ENCODE measurements at regions not wholly inside any gene's neighbourhood (a gene's known extent, or its start where the extent isn't known, plus 50 kb on each side); places are given as distances from the start of the nearest gene placed in this dataset.

GRCh38 chr7:85644272-85644671 is 457.4 kb upstream of the SEMA3D start:
- H3K9ac ChIP-seq (replicated peaks in 1 of 4; ENCODE audit: extremely low read depth in 1 of 4, low read depth in 3 of 4, low read length in 3 of 4): no peak overlapping the region
- no peaks in the 10 kb centered on the region for H3K79me2 ChIP-seq (ENCODE audit: control insufficient read depth in 1 of 2, insufficient read depth in 2 of 2, low read length in 2 of 2)
- H3K4me2 ChIP-seq (ENCODE audit: insufficient read depth in 1 of 2, low read depth in 2 of 2, low read length in 2 of 2): no peak overlapping the region
- no peaks in the 10 kb centered on the region for H3K79me1 ChIP-seq (ENCODE audit: low read depth, low read length)
- H3K9me3 ChIP-seq (ENCODE audit: insufficient read depth in 2 of 2, low read depth in 1 of 2, low read length in 1 of 2): no peaks in the 10 kb centered on the region
- no peaks in the 10 kb centered on the region for H3K27me3 ChIP-seq (replicated peaks in 1 of 4; ENCODE audit: control insufficient read depth in 3 of 4, extremely low read depth in 1 of 4, insufficient read depth in 3 of 4, low read length in 3 of 4)
- H3K56ac ChIP-seq (replicated peaks; ENCODE audit: insufficient read length, low read depth, low read length): no peak overlapping the region
- DNase-seq (ENCODE audit: low read depth in 1 of 2, low spot score in 2 of 2) (no peak), FAIRE-seq (no peak)
- no peak overlapping the region for H4K91ac ChIP-seq (replicated peaks; ENCODE audit: insufficient read length, low read length)
- ChIA-PET CTCF (ENCODE audit: partially characterized antibody) (no interaction called here), POLR2A (ENCODE audit: partially characterized antibody) (no interaction called here)
- no peaks in the 10 kb centered on the region for H4K20me1 ChIP-seq (replicated peaks in 1 of 2; ENCODE audit: control insufficient read depth in 1 of 2, insufficient read depth in 2 of 2, low read length in 2 of 2)
- H3K14ac ChIP-seq (ENCODE audit: insufficient read length): no peak overlapping the region
- H2BK15ac ChIP-seq (ENCODE audit: low read length): no peak overlapping the region
- no peak overlapping the region for H2BK120ac ChIP-seq (replicated peaks; ENCODE audit: low read depth, low read length)
- H2BK5ac ChIP-seq (ENCODE audit: low read depth, low read length): no peak overlapping the region
- H2AFZ ChIP-seq (ENCODE audit: low read length): no peak overlapping the region
- H3K27ac ChIP-seq (ENCODE audit: low read depth, low read length): no peak overlapping the region
- H3K23ac ChIP-seq (ENCODE audit: insufficient read length): no peak overlapping the region
- no peaks in the 10 kb centered on the region for H3K36me3 ChIP-seq (ENCODE audit: control insufficient read depth in 2 of 4, insufficient read depth in 4 of 4, low read length in 3 of 4)
- no peaks in the 10 kb centered on the region for H3K4me1 ChIP-seq (replicated peaks in 1 of 4; ENCODE audit: control insufficient read depth in 3 of 4, insufficient read depth in 4 of 4, low read length in 3 of 4)
- H3K4ac ChIP-seq (replicated peaks; ENCODE audit: insufficient read length, low read depth, low read length): no peak overlapping the region
- WGBS, 2 experiments (ENCODE audit: extremely low coverage in 1 of 2, insufficient coverage in 1 of 2, insufficient read length in 1 of 2, insufficient replicate concordance in 2 of 2, low coverage in 1 of 2, low lambda C conversion rate in 2 of 2, missing lambda C conversion rate in 1 of 2): 92% methylated on average over 2 of the region's 2 CpGs; no CpG with 5 or more reads in 1 of the 2 experiments
- no peak overlapping the region for H2BK20ac ChIP-seq (ENCODE audit: low read length)
- H4K5ac ChIP-seq (ENCODE audit: insufficient read length, low read depth, low read length): no peak overlapping the region
- no peak overlapping the region for H4K8ac ChIP-seq (ENCODE audit: extremely low read depth, insufficient read depth, low read length)
- H3K23me2 ChIP-seq (ENCODE audit: low read depth, low read length): no peaks in the 10 kb centered on the region
- H3K18ac ChIP-seq (ENCODE audit: extremely low read depth, low read length): no peak overlapping the region
- H2AK5ac ChIP-seq (ENCODE audit: low read depth, low read length): no peak overlapping the region
- no peak overlapping the region for H2BK12ac ChIP-seq (ENCODE audit: low read depth, low read length)
- H3K4me3 ChIP-seq (ENCODE audit: extremely low read depth in 1 of 4, insufficient read depth in 2 of 4, low read depth in 3 of 4, low read length in 4 of 4): no peak overlapping the region
- no peak for TF ChIP-seq JUN (IDR thresholded peaks at IDR 0.05; ENCODE audit: low read depth, low read length)
- no peak for TF ChIP-seq ATF2 (IDR thresholded peaks at IDR 0.05; ENCODE audit: low read length)
- TF ChIP-seq EZH2 (IDR thresholded peaks at IDR 0.05; ENCODE audit: low read depth, low read length, severe bottlenecking): no peak
- TF ChIP-seq RAD21 (IDR thresholded peaks at IDR 0.05 in 1 of 2, conservative IDR thresholded peaks at IDR 0.05 in 1 of 2; ENCODE audit: low read depth in 2 of 2, low read length in 2 of 2): no peak
- no peak for TF ChIP-seq MAX (IDR thresholded peaks at IDR 0.05)
- no peak for TF ChIP-seq ZNF274 (IDR thresholded peaks at IDR 0.05; ENCODE audit: borderline replicate concordance, extremely low read depth, low read length)
- TF ChIP-seq EGR1 (IDR thresholded peaks at IDR 0.05; ENCODE audit: borderline replicate concordance, low read depth, low read length): no peak
- TF ChIP-seq SAP30 (IDR thresholded peaks at IDR 0.05; ENCODE audit: insufficient read depth, insufficient replicate concordance, low read length): no peak

Measured in H1 (cell line).